GM12865 (cell line): ENCODE measurements at regions not wholly inside any gene's neighbourhood (a gene's known extent, or its start where the extent isn't known, plus 50 kb on each side); places are given as distances from the start of the nearest gene placed in this dataset.

Experiments used
- DNase-seq: peaks from one replicate; pipeline ENCODE4 v3.0.0; 2010; ENCODE audit warnings: low read depth
- H3K4me3 ChIP-seq: 2 replicates; pipeline ENCODE4 v1.5.1; 2011; ENCODE audit warnings: mild to moderate bottlenecking, low read depth, low read length, control low read depth
- CTCF ChIP-seq: IDR thresholded peaks from 2 replicates; pipeline ENCODE4 v1.5.1; 2011; ENCODE audit warnings: low read length, control low read depth, low read depth, inconsistent platforms; ENCODE audit not compliant: insufficient read depth; ENCODE audit errors: missing control alignments

- no peak overlapping the region for H3K4me3 ChIP-seq
- no peak for TF ChIP-seq CTCF
- no peak for DNase-seq
These were observed 133.7 kb upstream of the SPACA1 start for GRCh38 chr6:87913974-87914373.

GRCh38 chr6:87912102-87912501, 135.5 kb upstream of the SPACA1 start:
- DNase-seq = no peak
- TF ChIP-seq CTCF = no peak
- H3K4me3 ChIP-seq = no peak overlapping the region

- no peak overlapping the region for H3K4me3 ChIP-seq
- DNase-seq = no peak
- TF ChIP-seq CTCF = no peak
These were observed 137.8 kb upstream of the SPACA1 start for GRCh38 chr6:87909849-87910248.

- no peak for TF ChIP-seq CTCF
- no peak for DNase-seq
- H3K4me3 ChIP-seq = no peak overlapping the region
These were observed 138.4 kb upstream of the SPACA1 start for GRCh38 chr6:87908978-87909811.

- no peak overlapping the region for H3K4me3 ChIP-seq
- peak; percentile 82 for DNase-seq
- no peak for TF ChIP-seq CTCF
These were observed 140.1 kb upstream of the SPACA1 start for GRCh38 chr6:87907521-87907920.

- peak; percentile 91 for DNase-seq
- no peak for TF ChIP-seq CTCF
- no peak overlapping the region; the same call in 1 of the 2 replicates for H3K4me3 ChIP-seq
These were observed 142.5 kb upstream of the SPACA1 start for GRCh38 chr6:87905101-87905641.
